BLaER1 (cell line): ENCODE measurements at regions not wholly inside any gene's neighbourhood (a gene's known extent, or its start where the extent isn't known, plus 50 kb on each side); places are given as distances from the start of the nearest gene placed in this dataset.

Experiments used
- H3K27ac ChIP-seq: shearing (Covaris generic); formaldehyde crosslinking; 2 replicates; pipeline ENCODE4 v1.8.1; 2022
- H3K27me3 ChIP-seq: shearing (Covaris generic); formaldehyde crosslinking; 2 replicates; pipeline ENCODE4 v1.8.1; 2022
- H3K36me3 ChIP-seq: shearing (Covaris generic); formaldehyde crosslinking; 2 replicates; pipeline ENCODE4 v1.8.1; 2022
- H3K4me1 ChIP-seq: shearing (Covaris generic); formaldehyde crosslinking; 2 replicates; pipeline ENCODE4 v1.8.1; 2022
- H3K4me2 ChIP-seq: shearing (Covaris generic); formaldehyde crosslinking; 2 replicates; pipeline ENCODE4 v1.8.1; 2022
- H3K4me3 ChIP-seq: shearing (Covaris generic); formaldehyde crosslinking; 2 replicates; pipeline ENCODE4 v1.8.1; 2022
- H3K9ac ChIP-seq: shearing (Covaris generic); formaldehyde crosslinking; 2 replicates; pipeline ENCODE4 v1.8.1; 2022
- H3K9me3 ChIP-seq: shearing (Covaris generic); formaldehyde crosslinking; 2 replicates; pipeline ENCODE4 v1.8.1; 2022
- H4K20me1 ChIP-seq: shearing (Covaris generic); formaldehyde crosslinking; 2 replicates; pipeline ENCODE4 v1.8.1; 2022
- Cebpa-rat ChIP-seq: shearing (Covaris generic); IDR thresholded peaks from 2 replicates; pipeline ENCODE4 v1.8.1; 2022

- Histone ChIP-seq H3K4me3 (no peak overlapping the region), H3K27ac (no peak overlapping the region), H4K20me1 (no peaks in the 10 kb centered on the region), H3K9me3 (no peaks in the 10 kb centered on the region), H3K27me3 (no peaks in the 10 kb centered on the region), H3K9ac (no peak overlapping the region), H3K4me2 (no peak overlapping the region), H3K4me1 (peaks cover 23% of the 10 kb centered on the region), H3K36me3 (no peaks in the 10 kb centered on the region)
- TF ChIP-seq Cebpa-rat = no peak
These were observed 72.0 kb downstream of the CPN2 start for GRCh38 chr3:194279101-194279500.

GRCh38 chr3:194279701-194280360, 71.3 kb downstream of the CPN2 start:
- Histone ChIP-seq H3K4me2 (no peak overlapping the region), H3K9me3 (no peaks in the 10 kb centered on the region), H3K27me3 (no peaks in the 10 kb centered on the region), H3K9ac (no peak overlapping the region), H4K20me1 (no peaks in the 10 kb centered on the region), H3K27ac (no peak overlapping the region), H3K36me3 (no peaks in the 10 kb centered on the region), H3K4me3 (no peak overlapping the region), H3K4me1 (peaks cover 23% of the 10 kb centered on the region)
- no peak for TF ChIP-seq Cebpa-rat

- Histone ChIP-seq H3K36me3 (no peaks in the 10 kb centered on the region), H3K9ac (no peak overlapping the region), H3K4me1 (peaks cover 23% of the 10 kb centered on the region), H3K4me2 (no peak overlapping the region), H3K27me3 (no peaks in the 10 kb centered on the region), H3K4me3 (no peak overlapping the region), H3K27ac (no peak overlapping the region), H3K9me3 (no peaks in the 10 kb centered on the region), H4K20me1 (no peaks in the 10 kb centered on the region)
- no peak for TF ChIP-seq Cebpa-rat
These were observed 70.4 kb downstream of the CPN2 start for GRCh38 chr3:194280777-194281176.

DNA sequence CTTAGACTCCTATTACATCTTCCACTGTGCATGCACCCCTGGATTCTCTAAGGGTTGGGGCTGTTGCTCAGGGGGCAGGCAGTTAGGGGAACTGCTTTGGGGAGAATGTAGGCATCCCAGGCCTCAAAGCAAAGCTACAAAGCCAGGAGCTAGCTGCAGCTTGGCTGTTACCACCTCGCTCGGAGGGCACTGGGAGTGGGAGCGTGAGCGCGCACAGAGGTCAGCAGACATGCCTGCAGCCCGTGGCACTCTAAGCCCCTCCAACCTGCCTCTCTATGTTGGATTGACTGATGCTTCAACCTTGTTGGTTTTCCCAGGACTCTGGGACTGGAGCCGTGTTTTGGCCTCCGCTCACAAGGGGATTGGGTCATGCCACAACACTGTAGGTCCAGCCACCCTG, 69.8 kb downstream of the CPN2 start:
- Histone ChIP-seq H3K9ac (no peak overlapping the region), H3K36me3 (no peaks in the 10 kb centered on the region), H3K4me1 (peaks cover 23% of the 10 kb centered on the region), H3K9me3 (no peaks in the 10 kb centered on the region), H3K27ac (no peak overlapping the region), H3K27me3 (no peaks in the 10 kb centered on the region), H4K20me1 (no peaks in the 10 kb centered on the region), H3K4me3 (no peak overlapping the region), H3K4me2 (no peak overlapping the region)
- TF ChIP-seq Cebpa-rat = no peak

- no peak overlapping the region for H3K4me2 ChIP-seq
- no peak overlapping the region for H3K27ac ChIP-seq
- no peak overlapping the region for H3K9ac ChIP-seq
- no peaks in the 10 kb centered on the region for H3K36me3 ChIP-seq
- no peaks in the 10 kb centered on the region for H3K9me3 ChIP-seq
- H3K4me1 ChIP-seq = peaks cover 20% of the 10 kb centered on the region
- no peaks in the 10 kb centered on the region for H4K20me1 ChIP-seq
- TF ChIP-seq Cebpa-rat = no peak
- no peak overlapping the region for H3K4me3 ChIP-seq
- no peaks in the 10 kb centered on the region for H3K27me3 ChIP-seq
These were observed 69.4 kb downstream of the CPN2 start for GRCh38 chr3:194281766-194282165.

DNA sequence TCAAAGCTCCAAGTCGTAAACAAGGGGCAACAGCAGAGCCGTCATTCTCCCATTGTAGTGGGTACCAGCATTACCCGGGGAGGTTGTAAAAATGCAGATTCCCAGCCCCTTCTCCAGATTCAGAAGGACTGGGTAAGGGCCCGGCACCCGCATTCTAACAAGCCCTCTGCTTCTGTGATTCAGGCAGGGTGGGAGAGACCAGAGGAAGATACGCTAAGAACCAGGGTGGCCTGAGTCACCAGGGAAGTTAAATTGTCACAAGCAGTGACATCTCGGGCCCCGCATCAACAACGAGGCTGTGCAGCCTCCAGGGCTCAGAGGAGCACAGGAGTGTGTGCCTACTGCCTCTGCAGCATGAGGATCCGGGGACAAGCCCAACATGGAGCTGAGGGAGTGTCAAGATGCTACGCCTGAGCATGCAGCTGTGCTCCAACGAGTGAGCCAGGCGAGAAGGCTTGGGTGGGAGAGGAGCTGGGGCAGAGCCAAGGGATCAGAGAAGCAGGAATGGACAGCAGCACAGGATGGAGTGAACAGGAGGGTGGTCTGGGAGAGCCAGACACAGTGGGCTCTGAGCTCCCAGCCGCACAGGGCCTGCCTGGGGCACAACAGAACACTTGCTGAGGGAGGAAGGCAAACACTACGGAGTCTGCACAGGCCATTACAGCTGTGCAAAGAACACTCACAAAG, 68.5 kb downstream of the CPN2 start:
- no peak overlapping the region for H3K27ac ChIP-seq
- H3K4me2 ChIP-seq = no peak overlapping the region
- H3K27me3 ChIP-seq = no peaks in the 10 kb centered on the region
- no peak overlapping the region for H3K9ac ChIP-seq
- no peaks in the 10 kb centered on the region for H3K9me3 ChIP-seq
- H3K4me1 ChIP-seq = peaks cover 12% of the 10 kb centered on the region
- H4K20me1 ChIP-seq = no peaks in the 10 kb centered on the region
- no peaks in the 10 kb centered on the region for H3K36me3 ChIP-seq
- TF ChIP-seq Cebpa-rat = no peak
- no peak overlapping the region for H3K4me3 ChIP-seq

DNA sequence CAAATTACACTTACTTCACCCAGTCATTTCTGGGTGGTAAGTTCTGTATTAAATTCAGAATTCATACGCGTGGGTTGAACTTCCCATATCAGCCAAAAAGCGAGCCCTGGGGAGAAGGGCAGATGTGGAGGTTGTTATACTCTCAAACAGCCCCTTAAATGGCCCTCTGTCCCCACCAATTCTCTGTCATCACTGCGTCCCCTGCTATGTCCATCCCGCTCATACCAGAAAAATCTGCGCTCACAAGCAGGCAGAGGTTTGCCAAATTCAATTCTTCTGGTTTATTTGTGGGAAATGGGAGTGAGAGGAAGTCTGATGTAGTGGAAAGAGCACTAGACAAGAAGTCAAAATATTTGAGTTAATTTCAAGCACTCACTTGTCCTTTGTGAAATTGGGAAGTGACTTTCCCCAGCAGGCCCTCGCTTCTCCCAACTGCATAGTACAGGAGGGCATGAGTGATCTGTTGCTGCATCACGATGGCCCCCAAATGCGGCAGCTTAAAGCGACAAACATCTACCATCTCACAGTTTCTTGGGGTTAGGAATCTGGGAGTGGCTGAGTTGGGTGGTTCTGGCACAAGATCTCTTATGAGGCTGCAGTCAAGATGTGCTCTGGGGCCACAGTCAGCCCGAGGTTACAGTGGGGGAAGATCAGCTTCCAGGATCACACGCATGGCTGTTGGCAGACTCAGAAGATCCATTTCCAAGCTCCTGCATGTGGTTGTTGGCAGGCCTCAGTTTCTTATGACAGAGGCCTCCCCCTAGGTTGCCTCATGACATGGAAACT, 67.7 kb downstream of the CPN2 start:
- Histone ChIP-seq H3K9ac (no peak overlapping the region), H3K27ac (no peak overlapping the region), H3K9me3 (no peaks in the 10 kb centered on the region), H4K20me1 (no peaks in the 10 kb centered on the region), H3K4me1 (peaks cover 4% of the 10 kb centered on the region), H3K36me3 (no peaks in the 10 kb centered on the region), H3K4me3 (no peak overlapping the region), H3K27me3 (no peaks in the 10 kb centered on the region), H3K4me2 (no peak overlapping the region)
- no peak for TF ChIP-seq Cebpa-rat

DNA sequence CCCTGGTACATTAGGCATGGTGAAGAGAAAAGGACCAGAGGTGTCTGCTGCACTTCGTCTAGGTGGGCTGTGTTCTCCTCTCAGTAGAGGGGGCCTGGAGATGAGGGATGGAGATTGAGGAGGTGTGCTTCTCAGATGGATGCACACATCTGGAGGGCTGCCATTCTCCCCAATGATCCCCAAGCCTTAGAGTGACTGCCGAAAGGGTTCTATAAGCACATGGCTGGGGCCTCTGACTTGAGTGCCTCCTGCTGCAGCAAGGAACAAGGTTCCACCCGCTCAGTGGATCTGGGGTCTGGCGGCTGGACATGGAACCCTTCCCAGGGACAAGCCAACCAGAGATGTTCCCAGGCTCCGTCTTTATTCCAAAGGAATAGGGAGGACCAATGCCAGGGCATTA, 66.8 kb downstream of the CPN2 start:
- Histone ChIP-seq H3K4me1 (no peaks in the 10 kb centered on the region), H3K27ac (no peak overlapping the region), H4K20me1 (no peaks in the 10 kb centered on the region), H3K9ac (no peak overlapping the region), H3K4me3 (no peak overlapping the region), H3K4me2 (no peak overlapping the region), H3K9me3 (no peaks in the 10 kb centered on the region), H3K27me3 (no peaks in the 10 kb centered on the region), H3K36me3 (no peaks in the 10 kb centered on the region)
- TF ChIP-seq Cebpa-rat = no peak

DNA sequence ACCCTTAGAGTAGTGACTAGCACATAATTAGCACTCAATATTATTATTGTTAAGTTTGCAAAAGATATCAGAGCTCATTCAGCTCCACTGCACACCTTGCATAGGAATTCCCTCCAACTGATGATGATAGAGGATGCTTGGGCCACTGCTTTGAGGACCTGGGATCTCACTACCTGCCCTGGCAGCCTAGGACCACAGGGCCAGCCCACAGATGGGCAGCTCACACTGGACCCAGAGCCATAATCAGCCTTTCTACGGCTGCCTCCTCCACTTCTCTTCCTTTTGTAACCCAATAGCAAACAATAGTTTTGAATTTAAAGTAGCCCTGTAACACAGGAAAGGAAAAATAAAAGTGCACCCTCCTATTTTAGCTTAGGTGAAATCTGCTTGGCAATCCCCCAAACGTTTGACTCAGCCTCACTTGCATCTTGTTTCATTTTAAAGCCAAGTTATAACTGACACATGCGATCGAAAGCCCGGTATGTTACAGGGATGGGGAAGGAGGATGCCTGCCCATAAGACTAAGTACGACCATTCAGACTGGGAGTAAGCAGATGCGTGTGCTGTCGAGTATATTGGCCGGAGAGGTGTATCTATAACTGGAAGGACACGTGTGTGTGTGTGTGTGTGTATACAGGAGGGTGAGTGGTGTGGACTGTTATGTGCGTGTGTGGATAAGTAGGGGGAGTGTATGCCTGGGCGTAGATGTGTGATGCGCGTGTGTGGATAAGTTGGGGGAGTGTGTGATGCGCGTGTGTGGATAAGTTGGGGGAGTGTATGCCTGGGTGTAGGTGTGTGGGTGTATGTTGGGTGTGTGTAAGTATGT, 65.9 kb downstream of the CPN2 start:
- no peak for TF ChIP-seq Cebpa-rat
- H3K36me3 ChIP-seq = no peaks in the 10 kb centered on the region
- no peak overlapping the region for H3K4me2 ChIP-seq
- no peak overlapping the region for H3K9ac ChIP-seq
- no peaks in the 10 kb centered on the region for H3K4me1 ChIP-seq
- H3K27me3 ChIP-seq = no peaks in the 10 kb centered on the region
- H3K9me3 ChIP-seq = no peaks in the 10 kb centered on the region
- H4K20me1 ChIP-seq = no peaks in the 10 kb centered on the region
- H3K4me3 ChIP-seq = no peak overlapping the region
- no peak overlapping the region for H3K27ac ChIP-seq

- no peak overlapping the region for H3K4me3 ChIP-seq
- no peaks in the 10 kb centered on the region for H3K9me3 ChIP-seq
- no peak overlapping the region for H3K4me2 ChIP-seq
- no peak for TF ChIP-seq Cebpa-rat
- no peaks in the 10 kb centered on the region for H3K4me1 ChIP-seq
- H3K27me3 ChIP-seq = no peaks in the 10 kb centered on the region
- no peak overlapping the region for H3K9ac ChIP-seq
- H3K27ac ChIP-seq = no peak overlapping the region
- no peaks in the 10 kb centered on the region for H3K36me3 ChIP-seq
- H4K20me1 ChIP-seq = no peaks in the 10 kb centered on the region
These were observed 65.3 kb downstream of the CPN2 start for GRCh38 chr3:194285850-194286197.
